SK-N-SH treated with all-trans-retinoic acid at 6 μM for 48 hours (cell line): ENCODE measurements at regions not wholly inside any gene's neighbourhood (a gene's known extent, or its start where the extent isn't known, plus 50 kb on each side); places are given as distances from the start of the nearest gene placed in this dataset.

ENCODE experiments used
- ATAC-seq: fragments of 200-7000 bp; cut with Tn5 transposase; 3 replicates; pipeline ENCODE4 v1.9.1; 2020; ENCODE audit warnings: mild to moderate bottlenecking, moderate library complexity
- BACH2 ChIP-seq: fragments of 250-450 bp; sonication (Bioruptor Pico); IDR thresholded peaks from 2 replicates; pipeline ENCODE4 v1.9.0; 2021; ENCODE audit warnings: mild to moderate bottlenecking, borderline replicate concordance
- CREB5 ChIP-seq: fragments of 250-450 bp; sonication (Bioruptor Pico); IDR thresholded peaks from 2 replicates; pipeline ENCODE4 v1.5.1; 2020; ENCODE audit warnings: low read depth, mild to moderate bottlenecking, moderate library complexity
- CSDC2 ChIP-seq: fragments of 250-450 bp; sonication (Bioruptor Pico); IDR thresholded peaks from 2 replicates; pipeline ENCODE4 v1.5.0; 2020; ENCODE audit warnings: mild to moderate bottlenecking, moderate library complexity
- ESRRG ChIP-seq: fragments of 250-450 bp; sonication (Bioruptor Pico); IDR thresholded peaks from 2 replicates; pipeline ENCODE4 v1.6.1; 2021; ENCODE audit warnings: mild to moderate bottlenecking
- GLIS3 ChIP-seq: fragments of 250-450 bp; sonication (Bioruptor Pico); IDR thresholded peaks from 2 replicates; pipeline ENCODE4 v1.5.0; 2020; ENCODE audit warnings: mild to moderate bottlenecking, moderate library complexity
- ISL1 ChIP-seq: fragments of 250-450 bp; sonication (Bioruptor Pico); IDR thresholded peaks from 2 replicates; pipeline ENCODE4 v2.1.2; 2022; ENCODE audit warnings: mild to moderate bottlenecking, moderate library complexity
- OSR1 ChIP-seq: fragments of 250-450 bp; sonication (Bioruptor Pico); IDR thresholded peaks from 2 replicates; pipeline ENCODE4 v1.8.0; 2022; ENCODE audit warnings: moderate library complexity, mild to moderate bottlenecking, inconsistent platforms
- PATZ1 ChIP-seq: fragments of 250-450 bp; sonication (Bioruptor Pico); IDR thresholded peaks from 2 replicates; pipeline ENCODE4 v1.8.0; 2020; ENCODE audit warnings: mild to moderate bottlenecking, moderate library complexity, borderline replicate concordance
- PPARA ChIP-seq: fragments of 250-450 bp; sonication (Bioruptor Pico); IDR thresholded peaks from 2 replicates; pipeline ENCODE4 v1.5.0; 2020; ENCODE audit warnings: mild to moderate bottlenecking, borderline replicate concordance
- RARB ChIP-seq: fragments of 250-450 bp; sonication (Bioruptor Pico); IDR thresholded peaks from 2 replicates; pipeline ENCODE4 v1.8.0; 2021; ENCODE audit warnings: mild to moderate bottlenecking, moderate library complexity
- TCF4 ChIP-seq: fragments of 250-450 bp; sonication (Bioruptor Pico); IDR thresholded peaks from 2 replicates; pipeline ENCODE4 v1.8.0; 2021; ENCODE audit warnings: mild to moderate bottlenecking, moderate library complexity, borderline replicate concordance
- TOX ChIP-seq: fragments of 250-450 bp; sonication (Bioruptor Pico); IDR thresholded peaks from 2 replicates; pipeline ENCODE4 v1.8.0; 2021; ENCODE audit warnings: mild to moderate bottlenecking, moderate library complexity, borderline replicate concordance
- TSHZ2 ChIP-seq: fragments of 250-450 bp; sonication (Bioruptor Pico); IDR thresholded peaks from 2 replicates; pipeline ENCODE4 v1.5.0; 2020; ENCODE audit warnings: mild to moderate bottlenecking, moderate library complexity
- ZC3H10 ChIP-seq: fragments of 250-450 bp; sonication (Bioruptor Pico); IDR thresholded peaks from 2 replicates; pipeline ENCODE4 v1.5.1; 2021; ENCODE audit warnings: mild to moderate bottlenecking, moderate library complexity
- ZFP3 ChIP-seq: fragments of 250-450 bp; sonication (Bioruptor Pico); IDR thresholded peaks from 2 replicates; pipeline ENCODE4 v1.5.0; 2020; ENCODE audit warnings: mild to moderate bottlenecking, moderate library complexity
- ZNF565 ChIP-seq: fragments of 450-650 bp; formaldehyde crosslinking; conservative IDR thresholded peaks from 2 replicates; pipeline ENCODE4 v1.5.0; 2020; ENCODE audit warnings: low read depth, mild to moderate bottlenecking, moderate library complexity
- ZNF70 ChIP-seq: fragments of 450-650 bp; formaldehyde crosslinking; IDR thresholded peaks from 2 replicates; pipeline ENCODE4 v1.5.0; 2020; ENCODE audit warnings: mild to moderate bottlenecking, moderate library complexity
- ZNF8 ChIP-seq: fragments of 450-650 bp; formaldehyde crosslinking; IDR thresholded peaks from 2 replicates; pipeline ENCODE4 v1.5.0; 2020; ENCODE audit warnings: mild to moderate bottlenecking, moderate library complexity
- TF ChIP-seq, protein P1 (sequence below): fragments of 250-450 bp; sonication (Bioruptor Pico); IDR thresholded peaks from 2 replicates; pipeline ENCODE4 v1.8.0; 2021; ENCODE audit warnings: low read depth, mild to moderate bottlenecking, moderate library complexity, borderline replicate concordance
- TF ChIP-seq, protein P2 (sequence below): fragments of 250-450 bp; sonication (Bioruptor Pico); IDR thresholded peaks from 2 replicates; pipeline ENCODE4 v1.5.1; 2021; ENCODE audit warnings: mild to moderate bottlenecking, moderate library complexity

- ATAC-seq, result no peak
- no peak for TF ChIP-seq ZNF70
Measured at GRCh38 chr4:59243038-59243437, 1957.1 kb upstream of the ADGRL3 start.

GRCh38 chr4:59247032-59247431, 1953.1 kb upstream of the ADGRL3 start:
- TF ChIP-seq CSDC2 (CRISPR knock-in tag), result no peak
- TF ChIP-seq TCF4 (CRISPR knock-in tag), result no peak
- TF ChIP-seq, protein P1, sequence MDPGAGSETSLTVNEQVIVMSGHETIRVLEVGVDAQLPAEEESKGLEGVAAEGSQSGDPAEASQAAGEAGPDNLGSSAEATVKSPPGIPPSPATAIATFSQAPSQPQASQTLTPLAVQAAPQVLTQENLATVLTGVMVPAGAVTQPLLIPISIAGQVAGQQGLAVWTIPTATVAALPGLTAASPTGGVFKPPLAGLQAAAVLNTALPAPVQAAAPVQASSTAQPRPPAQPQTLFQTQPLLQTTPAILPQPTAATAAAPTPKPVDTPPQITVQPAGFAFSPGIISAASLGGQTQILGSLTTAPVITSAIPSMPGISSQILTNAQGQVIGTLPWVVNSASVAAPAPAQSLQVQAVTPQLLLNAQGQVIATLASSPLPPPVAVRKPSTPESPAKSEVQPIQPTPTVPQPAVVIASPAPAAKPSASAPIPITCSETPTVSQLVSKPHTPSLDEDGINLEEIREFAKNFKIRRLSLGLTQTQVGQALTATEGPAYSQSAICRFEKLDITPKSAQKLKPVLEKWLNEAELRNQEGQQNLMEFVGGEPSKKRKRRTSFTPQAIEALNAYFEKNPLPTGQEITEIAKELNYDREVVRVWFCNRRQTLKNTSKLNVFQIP (CRISPR knock-in tag), result no peak
- no peak for TF ChIP-seq PPARA
- TF ChIP-seq OSR1 (CRISPR knock-in tag), result no peak
- ATAC-seq, result no peak

- TF ChIP-seq CSDC2 (CRISPR knock-in tag) (no peak), ZNF8 (CRISPR knock-in tag) (no peak), GLIS3 (no peak), ISL1 (no peak)
- ATAC-seq, result no peak
Measured at GRCh38 chr4:59248313-59248712, 1951.8 kb upstream of the ADGRL3 start.

DNA sequence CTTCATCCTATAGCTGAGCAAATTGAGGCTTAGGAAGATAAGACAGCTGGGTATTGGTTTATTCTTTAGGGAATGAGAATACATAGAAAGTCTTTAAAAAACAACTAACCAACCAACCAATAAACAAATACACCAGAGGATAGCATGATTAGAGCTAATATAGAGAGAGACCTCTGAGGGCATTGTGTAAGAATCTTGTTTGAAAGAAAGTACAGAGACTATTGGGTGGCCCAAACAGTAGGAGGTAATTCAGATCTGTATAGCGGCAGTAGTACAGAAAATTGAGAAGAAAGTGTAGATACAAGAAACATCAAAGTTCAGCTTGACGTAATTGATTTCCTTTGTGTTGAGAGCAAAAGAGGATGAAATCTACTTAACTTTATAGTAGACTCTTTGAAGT, 1951.0 kb upstream of the ADGRL3 start:
- no peak for ATAC-seq
- TF ChIP-seq TSHZ2 (CRISPR knock-in tag) (no peak), RARB (CRISPR knock-in tag) (no peak), CREB5 (CRISPR knock-in tag) (no peak), ZNF565 (CRISPR knock-in tag) (no peak), OSR1 (CRISPR knock-in tag) (no peak), ZFP3 (CRISPR knock-in tag) (no peak), GLIS3 (no peak), TOX (CRISPR knock-in tag) (no peak)

GRCh38 chr4:59258002-59258401, 1942.1 kb upstream of the ADGRL3 start:
- ATAC-seq, result no peak
- no peak for TF ChIP-seq OSR1 (CRISPR knock-in tag)
- no peak for TF ChIP-seq ZNF565 (CRISPR knock-in tag)
- TF ChIP-seq ESRRG (CRISPR knock-in tag), result no peak
- no peak for TF ChIP-seq BACH2 (CRISPR knock-in tag)
- no peak for TF ChIP-seq PPARA
- no peak for TF ChIP-seq ZC3H10 (CRISPR knock-in tag)
- no peak for TF ChIP-seq CSDC2 (CRISPR knock-in tag)
- TF ChIP-seq TSHZ2 (CRISPR knock-in tag), result no peak
- TF ChIP-seq, protein P2, sequence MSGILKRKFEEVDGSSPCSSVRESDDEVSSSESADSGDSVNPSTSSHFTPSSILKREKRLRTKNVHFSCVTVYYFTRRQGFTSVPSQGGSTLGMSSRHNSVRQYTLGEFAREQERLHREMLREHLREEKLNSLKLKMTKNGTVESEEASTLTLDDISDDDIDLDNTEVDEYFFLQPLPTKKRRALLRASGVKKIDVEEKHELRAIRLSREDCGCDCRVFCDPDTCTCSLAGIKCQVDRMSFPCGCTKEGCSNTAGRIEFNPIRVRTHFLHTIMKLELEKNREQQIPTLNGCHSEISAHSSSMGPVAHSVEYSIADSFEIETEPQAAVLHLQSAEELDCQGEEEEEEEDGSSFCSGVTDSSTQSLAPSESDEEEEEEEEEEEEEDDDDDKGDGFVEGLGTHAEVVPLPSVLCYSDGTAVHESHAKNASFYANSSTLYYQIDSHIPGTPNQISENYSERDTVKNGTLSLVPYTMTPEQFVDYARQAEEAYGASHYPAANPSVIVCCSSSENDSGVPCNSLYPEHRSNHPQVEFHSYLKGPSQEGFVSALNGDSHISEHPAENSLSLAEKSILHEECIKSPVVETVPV (CRISPR knock-in tag), result no peak
- TF ChIP-seq GLIS3, result no peak
- TF ChIP-seq RARB (CRISPR knock-in tag), result no peak
- no peak for TF ChIP-seq PATZ1 (CRISPR knock-in tag)
